ENCODE measurements at regions not wholly inside any gene's neighbourhood (a gene's known extent, or its start where the extent isn't known, plus 50 kb on each side); places are given as distances from the start of the nearest gene placed in this dataset.

- no peaks in the 10 kb centered on the region for H3K9me3 ChIP-seq
- 21 to 34% methylated on average over 9 of the region's 9 CpGs for WGBS, 2 donors
- H3K27me3 ChIP-seq = no peaks in the 10 kb centered on the region
- no peaks in the 10 kb centered on the region for H3K4me1 ChIP-seq
- no peak for DNase-seq
- no peak for TF ChIP-seq POLR2A (IDR thresholded peaks at IDR 0.05)
- TF ChIP-seq, protein P1, sequence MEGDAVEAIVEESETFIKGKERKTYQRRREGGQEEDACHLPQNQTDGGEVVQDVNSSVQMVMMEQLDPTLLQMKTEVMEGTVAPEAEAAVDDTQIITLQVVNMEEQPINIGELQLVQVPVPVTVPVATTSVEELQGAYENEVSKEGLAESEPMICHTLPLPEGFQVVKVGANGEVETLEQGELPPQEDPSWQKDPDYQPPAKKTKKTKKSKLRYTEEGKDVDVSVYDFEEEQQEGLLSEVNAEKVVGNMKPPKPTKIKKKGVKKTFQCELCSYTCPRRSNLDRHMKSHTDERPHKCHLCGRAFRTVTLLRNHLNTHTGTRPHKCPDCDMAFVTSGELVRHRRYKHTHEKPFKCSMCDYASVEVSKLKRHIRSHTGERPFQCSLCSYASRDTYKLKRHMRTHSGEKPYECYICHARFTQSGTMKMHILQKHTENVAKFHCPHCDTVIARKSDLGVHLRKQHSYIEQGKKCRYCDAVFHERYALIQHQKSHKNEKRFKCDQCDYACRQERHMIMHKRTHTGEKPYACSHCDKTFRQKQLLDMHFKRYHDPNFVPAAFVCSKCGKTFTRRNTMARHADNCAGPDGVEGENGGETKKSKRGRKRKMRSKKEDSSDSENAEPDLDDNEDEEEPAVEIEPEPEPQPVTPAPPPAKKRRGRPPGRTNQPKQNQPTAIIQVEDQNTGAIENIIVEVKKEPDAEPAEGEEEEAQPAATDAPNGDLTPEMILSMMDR (IDR thresholded peaks at IDR 0.05) = no peak
- intact Hi-C loops (cut with DNase I) = no loop called here
- no peaks in the 10 kb centered on the region for H3K36me3 ChIP-seq
- H3K4me3 ChIP-seq (replicated peaks in 1 of 3) = no peak overlapping the region
- no peak overlapping the region for H3K27ac ChIP-seq
Measured at GRCh38 chr13:75173457-75174356, 308.3 kb downstream of the TBC1D4 start.

- no peaks in the 10 kb centered on the region for H3K9me3 ChIP-seq
- H3K27me3 ChIP-seq = no peaks in the 10 kb centered on the region
- H3K36me3 ChIP-seq = no peaks in the 10 kb centered on the region
- intact Hi-C loops (cut with DNase I) = no loop called here
- no peak for DNase-seq
- TF ChIP-seq, protein P1 (IDR thresholded peaks at IDR 0.05) = no peak
- TF ChIP-seq POLR2A (IDR thresholded peaks at IDR 0.05) = no peak
- H3K4me1 ChIP-seq = no peaks in the 10 kb centered on the region
- H3K4me3 ChIP-seq (replicated peaks in 1 of 3) = no peak overlapping the region
- WGBS, 2 donors = 70 to 79% methylated on average over 3 of the region's 3 CpGs
- H3K27ac ChIP-seq = no peak overlapping the region
Measured at GRCh38 chr13:75170311-75170710, 311.7 kb downstream of the TBC1D4 start.

GRCh38 chr13:75165543-75166230 is 316.3 kb downstream of the TBC1D4 start:
- intact Hi-C loops (cut with DNase I) = no loop called here
- no peaks in the 10 kb centered on the region for H3K36me3 ChIP-seq
- no peak overlapping the region for H3K27ac ChIP-seq
- WGBS, 2 donors = 75 to 87% methylated on average over 4 of the region's 4 CpGs
- H3K4me3 ChIP-seq (replicated peaks in 1 of 3) = no peak overlapping the region
- DNase-seq = no peak
- no peaks in the 10 kb centered on the region for H3K9me3 ChIP-seq
- no peak for TF ChIP-seq POLR2A (IDR thresholded peaks at IDR 0.05)
- TF ChIP-seq, protein P1 (IDR thresholded peaks at IDR 0.05) = no peak
- H3K4me1 ChIP-seq = no peaks in the 10 kb centered on the region
- H3K27me3 ChIP-seq = no peaks in the 10 kb centered on the region

GRCh38 chr13:75161804-75162203 is 320.2 kb downstream of the TBC1D4 start:
- H3K4me3 ChIP-seq (replicated peaks in 1 of 3) = no peak overlapping the region
- no peaks in the 10 kb centered on the region for H3K9me3 ChIP-seq
- H3K27ac ChIP-seq = no peak overlapping the region
- H3K27me3 ChIP-seq = no peaks in the 10 kb centered on the region
- H3K36me3 ChIP-seq = no peaks in the 10 kb centered on the region
- WGBS, 2 donors = 71 to 83% methylated on average over 8 of the region's 8 CpGs
- H3K4me1 ChIP-seq = no peaks in the 10 kb centered on the region
- intact Hi-C loops (cut with DNase I) = no loop called here
- TF ChIP-seq POLR2A (IDR thresholded peaks at IDR 0.05) = no peak
- TF ChIP-seq, protein P1 (IDR thresholded peaks at IDR 0.05) = no peak
- DNase-seq = no peak

DNA sequence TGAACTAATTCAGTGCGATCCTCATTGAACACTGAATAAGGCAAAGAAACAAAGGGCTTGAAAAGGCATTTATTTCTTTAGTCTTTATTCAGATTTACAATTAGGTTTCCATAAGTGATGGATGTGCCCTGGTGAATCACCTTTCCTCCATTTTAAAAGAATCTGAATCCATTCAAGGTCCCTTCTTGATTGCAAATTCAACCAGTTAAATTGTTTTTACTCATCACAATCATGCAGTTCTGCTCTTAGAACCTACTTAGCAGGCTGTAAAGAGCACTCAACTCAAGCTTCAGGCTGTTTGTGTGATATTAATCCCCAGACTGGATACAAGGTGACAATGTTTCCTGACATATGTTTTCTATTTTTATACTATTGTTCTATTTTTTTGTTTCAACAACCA is 321.0 kb downstream of the TBC1D4 start:
- TF ChIP-seq, protein P1 (IDR thresholded peaks at IDR 0.05) = no peak
- TF ChIP-seq POLR2A (IDR thresholded peaks at IDR 0.05) = no peak
- WGBS, 2 donors = 80 to 91% methylated on average over 1 of the region's 1 CpG
- intact Hi-C loops (cut with DNase I) = no loop called here

More for the DNA sequence above, 321.0 kb downstream of the TBC1D4 start:
- H3K36me3 ChIP-seq = no peaks in the 10 kb centered on the region
- DNase-seq = no peak
- no peaks in the 10 kb centered on the region for H3K9me3 ChIP-seq
- H3K27me3 ChIP-seq = no peaks in the 10 kb centered on the region
- H3K4me1 ChIP-seq = no peaks in the 10 kb centered on the region
- no peak overlapping the region for H3K4me3 ChIP-seq (replicated peaks in 1 of 3)
- H3K27ac ChIP-seq = no peak overlapping the region
